Neural progenitor cell (in vitro differentiated cells): ENCODE measurements at regions not wholly inside any gene's neighbourhood (a gene's known extent, or its start where the extent isn't known, plus 50 kb on each side); places are given as distances from the start of the nearest gene placed in this dataset.
"Not testable (repeated sequence)": the region's sequence is repeated elsewhere in the genome, so short reads cannot be mapped to it uniquely, and the experiment has no call there.

ENCODE experiments used
- DNase-seq: peaks from one replicate; pipeline ENCODE4 v3.0.0-alpha.2; 2016; ENCODE audit warnings: low spot score
- H2AFZ ChIP-seq: fragments of 200-600 bp; sonication (generic); replicated peaks from 2 replicates; pipeline ENCODE4 v1.6.1; 2016; ENCODE audit warnings: antibody characterized with exemption
- H3F3A ChIP-seq: fragments of 200-600 bp; sonication (generic); 2 replicates; pipeline ENCODE4 v1.6.1; 2016; ENCODE audit warnings: antibody characterized with exemption, low read depth
- H3K27ac ChIP-seq: fragments of 200-600 bp; sonication (generic); 2 replicates; pipeline ENCODE4 v1.5.1; 2016; ENCODE audit warnings: mild to moderate bottlenecking
- H3K27me3 ChIP-seq: fragments of 200-600 bp; sonication (generic); 2 replicates; pipeline ENCODE4 v1.6.1; 2016; ENCODE audit warnings: mild to moderate bottlenecking, moderate library complexity
- H3K36me3 ChIP-seq: fragments of 200-600 bp; sonication (generic); 2 replicates; pipeline ENCODE4 v1.5.1; 2016
- H3K4me1 ChIP-seq: fragments of 200-600 bp; sonication (generic); 2 replicates; pipeline ENCODE4 v1.6.1; 2016; ENCODE audit warnings: mixed run types
- H3K4me2 ChIP-seq: fragments of 200-600 bp; sonication (generic); 2 replicates; pipeline ENCODE4 v1.6.1; 2016
- H3K4me3 ChIP-seq: fragments of 200-600 bp; sonication (generic); 2 replicates; pipeline ENCODE4 v1.5.1; 2016
- H3K79me2 ChIP-seq: fragments of 200-600 bp; sonication (generic); 2 replicates; pipeline ENCODE4 v1.6.1; 2016; ENCODE audit warnings: low read depth
- H3K9ac ChIP-seq: fragments of 200-600 bp; sonication (generic); 2 replicates; pipeline ENCODE4 v1.6.1; 2016
- H3K9me3 ChIP-seq: fragments of 200-600 bp; sonication (generic); 2 replicates; pipeline ENCODE4 v1.5.1; 2016; ENCODE audit warnings: low read depth
- H4K20me1 ChIP-seq: fragments of 200-600 bp; sonication (generic); 2 replicates; pipeline ENCODE4 v1.6.1; 2016; ENCODE audit warnings: low read depth
- H3K27ac Mint-ChIP-seq: 3 replicates; pipeline ENCODE4 v1.8.0; 2021; ENCODE audit warnings: mixed read lengths
- H3K27me3 Mint-ChIP-seq: 2 replicates; pipeline ENCODE4 v1.8.0; 2022; ENCODE audit warnings: low read depth, mild to moderate bottlenecking, inconsistent platforms, moderate library complexity, mixed read lengths; ENCODE audit not compliant: insufficient read depth
- H3K36me3 Mint-ChIP-seq: 3 replicates; pipeline ENCODE4 v1.8.0; 2021; ENCODE audit warnings: mixed read lengths
- H3K4me1 Mint-ChIP-seq: 3 replicates; pipeline ENCODE4 v1.8.0; 2021; ENCODE audit warnings: mixed read lengths
- H3K4me3 Mint-ChIP-seq: 3 replicates; pipeline ENCODE4 v1.8.0; 2021; ENCODE audit warnings: mild to moderate bottlenecking, moderate library complexity, mixed read lengths
- H3K9me3 Mint-ChIP-seq: 3 replicates; pipeline ENCODE4 v1.8.0; 2020; ENCODE audit warnings: mixed read lengths
- CTCF ChIP-seq: fragments of 200-600 bp; sonication (generic); IDR thresholded peaks from 2 replicates; pipeline ENCODE4 v1.5.1; 2017; ENCODE audit warnings: antibody characterized with exemption, mild to moderate bottlenecking
- EZH2 ChIP-seq: fragments of 200-600 bp; sonication (generic); IDR thresholded peaks from 2 replicates; pipeline ENCODE4 v1.6.1; 2017; ENCODE audit warnings: antibody characterized with exemption, mild to moderate bottlenecking, moderate library complexity
- EZH2phosphoT487 ChIP-seq: fragments of 200-600 bp; sonication (generic); IDR thresholded peaks from 2 replicates; pipeline ENCODE4 v1.6.1; 2017; ENCODE audit warnings: antibody characterized with exemption

- H3K4me3 Mint-ChIP-seq = no peak overlapping the region
- no peak for TF ChIP-seq EZH2phosphoT487
- TF ChIP-seq CTCF = no peak
- no peak for TF ChIP-seq EZH2
- H3K27ac Mint-ChIP-seq = no peak overlapping the region
- Histone ChIP-seq H3F3A (no peaks in the 10 kb centered on the region), H3K4me3 (no peak overlapping the region), H3K4me1 (no peaks in the 10 kb centered on the region), H3K79me2 (no peaks in the 10 kb centered on the region), H3K9ac (no peak overlapping the region), H4K20me1 (no peaks in the 10 kb centered on the region), H2AFZ (no peak overlapping the region), H3K4me2 (no peak overlapping the region), H3K9me3 (no peaks in the 10 kb centered on the region), H3K27ac (no peak overlapping the region), H3K36me3 (no peaks in the 10 kb centered on the region), H3K27me3 (no peaks in the 10 kb centered on the region)
- peaks cover 3% of the 10 kb centered on the region for H3K27me3 Mint-ChIP-seq
- H3K4me1 Mint-ChIP-seq = peaks cover 2% of the 10 kb centered on the region
- DNase-seq = no peak
- peaks cover 3% of the 10 kb centered on the region for H3K9me3 Mint-ChIP-seq
- H3K36me3 Mint-ChIP-seq = no peaks in the 10 kb centered on the region
Measured at GRCh38 chr13:97885641-97886040, 67.8 kb upstream of the IPO5 start.

GRCh38 chr13:97889803-97890202, 63.7 kb upstream of the IPO5 start:
- no peaks in the 10 kb centered on the region for H3K4me1 Mint-ChIP-seq
- H3K36me3 ChIP-seq = no peaks in the 10 kb centered on the region

GRCh38 chr13:97890573-97890972, 62.9 kb upstream of the IPO5 start:
- H3K4me3 Mint-ChIP-seq = no peak overlapping the region
- no peaks in the 10 kb centered on the region for H3K36me3 Mint-ChIP-seq
- no peak overlapping the region for H2AFZ ChIP-seq
- no peaks in the 10 kb centered on the region for H4K20me1 ChIP-seq
- no peaks in the 10 kb centered on the region for H3K4me1 Mint-ChIP-seq
- no peak overlapping the region for H3K4me3 ChIP-seq
- no peaks in the 10 kb centered on the region for H3K4me1 ChIP-seq
- no peak overlapping the region for H3K9ac ChIP-seq
- peaks cover 2% of the 10 kb centered on the region for H3K9me3 ChIP-seq
- no peaks in the 10 kb centered on the region for H3K36me3 ChIP-seq
- no peaks in the 10 kb centered on the region for H3K27me3 ChIP-seq
- no peak overlapping the region for H3K27ac ChIP-seq
- H3K27ac Mint-ChIP-seq = no peak overlapping the region
- no peak for DNase-seq
- no peak overlapping the region for H3K4me2 ChIP-seq
- TF ChIP-seq EZH2 (no peak), EZH2phosphoT487 (no peak), CTCF (no peak)
- peaks cover 7% of the 10 kb centered on the region for H3K9me3 Mint-ChIP-seq
- H3K79me2 ChIP-seq = no peaks in the 10 kb centered on the region
- H3F3A ChIP-seq = no peaks in the 10 kb centered on the region
- H3K27me3 Mint-ChIP-seq = no peaks in the 10 kb centered on the region

More at GRCh38 chr13:97889803-97890202, 63.7 kb upstream of the IPO5 start:
- no peak for DNase-seq
- H3K27me3 ChIP-seq = no peaks in the 10 kb centered on the region
- H3K9me3 ChIP-seq = no peaks in the 10 kb centered on the region
- H3K79me2 ChIP-seq = no peaks in the 10 kb centered on the region
- no peaks in the 10 kb centered on the region for H3F3A ChIP-seq
- no peak overlapping the region for H3K9ac ChIP-seq
- Mint-ChIP-seq H3K27ac (no peak overlapping the region), H3K36me3 (no peaks in the 10 kb centered on the region), H3K4me3 (no peak overlapping the region), H3K27me3 (no peaks in the 10 kb centered on the region), H3K9me3 (peaks cover 5% of the 10 kb centered on the region)
- no peak for TF ChIP-seq EZH2
- TF ChIP-seq CTCF = no peak
- no peak for TF ChIP-seq EZH2phosphoT487
- H4K20me1 ChIP-seq = no peaks in the 10 kb centered on the region
- no peak overlapping the region for H3K4me3 ChIP-seq
- H3K4me2 ChIP-seq = no peak overlapping the region
- no peaks in the 10 kb centered on the region for H3K4me1 ChIP-seq
- no peak overlapping the region for H2AFZ ChIP-seq
- H3K27ac ChIP-seq = no peak overlapping the region

GRCh38 chr13:97891964-97892363, 61.5 kb upstream of the IPO5 start:
- not testable (repeated sequence) for H3K27ac Mint-ChIP-seq, H3K4me1 ChIP-seq, H3K36me3 Mint-ChIP-seq, H3K27me3 Mint-ChIP-seq, H4K20me1 ChIP-seq, H3K27me3 ChIP-seq, H3K36me3 ChIP-seq, H3K79me2 ChIP-seq, H3K9me3 Mint-ChIP-seq, H3K4me1 Mint-ChIP-seq, H3K27ac ChIP-seq, H2AFZ ChIP-seq, H3K9me3 ChIP-seq, H3K4me2 ChIP-seq, H3K9ac ChIP-seq, H3F3A ChIP-seq, H3K4me3 Mint-ChIP-seq, H3K4me3 ChIP-seq, DNase-seq
